CD14-positive monocyte (primary cell): ENCODE measurements at regions not wholly inside any gene's neighbourhood (a gene's known extent, or its start where the extent isn't known, plus 50 kb on each side); places are given as distances from the start of the nearest gene placed in this dataset.

Experiments used
- DNase-seq, 3 donors: peaks; one replicate each; pipeline ENCODE4 v3.0.0-alpha.2; 2011 to 2022
- H2AFZ ChIP-seq: 2 replicates; pipeline ENCODE4 v1.6.0; 2012; ENCODE audit warnings: mild to moderate bottlenecking, low read depth, low read length, inconsistent platforms; ENCODE audit not compliant: insufficient read depth, poor library complexity, severe bottlenecking
- H3K27ac ChIP-seq, 2 donors: 1 replicate in 1 of 2; 2 replicates in 1 of 2; pipeline ENCODE4 v1.5.1; 2012 to 2013; ENCODE audit warnings: low read length in 2 of 2, control low read depth in 1 of 2, inconsistent platforms in 1 of 2, low read depth in 1 of 2, mild to moderate bottlenecking in 1 of 2
- H3K27me3 ChIP-seq, 2 donors: one replicate each; pipeline versions ENCODE4 v1.6.0 to v1.6.1; 2011 to 2013; ENCODE audit warnings: low read length in 2 of 2; ENCODE audit not compliant: control insufficient read depth in 2 of 2, insufficient read depth in 2 of 2
- H3K36me3 ChIP-seq, 2 donors: replicated peaks in 1 of 2; 1 replicate in 1 of 2; 2 replicates in 1 of 2; pipeline versions ENCODE4 v1.5.1 to v1.6.1; 2012 to 2013; ENCODE audit warnings: low read length in 2 of 2, control low read depth in 1 of 2, inconsistent platforms in 1 of 2, mild to moderate bottlenecking in 1 of 2; ENCODE audit not compliant: insufficient read depth in 2 of 2, control insufficient read depth in 1 of 2
- H3K4me1 ChIP-seq, 2 donors: 1 replicate in 1 of 2; 2 replicates in 1 of 2; pipeline versions ENCODE4 v1.5.1 to v1.6.1; 2012 to 2013; ENCODE audit warnings: low read length in 2 of 2, control low read depth in 1 of 2, inconsistent platforms in 1 of 2, mild to moderate bottlenecking in 1 of 2, moderate library complexity in 1 of 2; ENCODE audit not compliant: insufficient read depth in 2 of 2, control insufficient read depth in 1 of 2
- H3K4me2 ChIP-seq: replicated peaks from 2 replicates; pipeline ENCODE3; 2012; ENCODE audit warnings: low read length, moderate library complexity, mild to moderate bottlenecking; ENCODE audit not compliant: poor library complexity, severe bottlenecking; ENCODE audit errors: extremely low read depth
- H3K4me3 ChIP-seq, 3 experiments: fragments of 200-600 bp in 1 of 3; sonication (generic) in 1 of 3; replicated peaks in 1 of 3; 1 replicate in 2 of 3; 2 replicates in 1 of 3; pipeline ENCODE4 v1.5.1; 2011 to 2013; ENCODE audit warnings: low read length in 3 of 3, mild to moderate bottlenecking in 3 of 3, control low read depth in 2 of 3, low read depth in 2 of 3, inconsistent platforms in 1 of 3, moderate library complexity in 1 of 3
- H3K79me2 ChIP-seq: 2 replicates; pipeline ENCODE4 v1.6.0; 2012; ENCODE audit warnings: mild to moderate bottlenecking, control low read depth, inconsistent platforms, low read length, moderate library complexity; ENCODE audit not compliant: insufficient read depth
- H3K9ac ChIP-seq: 2 replicates; pipeline ENCODE4 v1.6.0; 2017; ENCODE audit warnings: low read length, mild to moderate bottlenecking; ENCODE audit not compliant: insufficient read depth, poor library complexity, severe bottlenecking
- H3K9me3 ChIP-seq, 2 donors: replicated peaks in 1 of 2; 1 replicate in 1 of 2; 2 replicates in 1 of 2; pipeline versions ENCODE4 v1.5.1 to v1.6.1; 2012 to 2013; ENCODE audit warnings: low read length in 2 of 2, control low read depth in 1 of 2; ENCODE audit not compliant: control insufficient read depth in 1 of 2, insufficient read depth in 1 of 2
- H4K20me1 ChIP-seq: 2 replicates; pipeline ENCODE4 v1.6.0; 2012; ENCODE audit warnings: mild to moderate bottlenecking, low read length, control low read depth, moderate library complexity; ENCODE audit not compliant: insufficient read depth
- H3K27ac Mint-ChIP-seq, 7 donors: one replicate each; pipeline ENCODE4 v1.8.0; 2020; ENCODE audit warnings: mild to moderate bottlenecking in 7 of 7, mixed read lengths in 7 of 7, moderate library complexity in 6 of 7, inconsistent platforms in 2 of 7
- H3K27me3 Mint-ChIP-seq, 3 donors: one replicate each; pipeline ENCODE4 v1.8.0; 2021 to 2022; ENCODE audit warnings: low read depth in 3 of 3, mild to moderate bottlenecking in 3 of 3, mixed read lengths in 3 of 3, moderate library complexity in 3 of 3, inconsistent platforms in 1 of 3
- H3K36me3 Mint-ChIP-seq, 2 donors: one replicate each; pipeline ENCODE4 v1.8.0; 2020; ENCODE audit warnings: mixed read lengths in 2 of 2, inconsistent platforms in 1 of 2, mild to moderate bottlenecking in 1 of 2
- H3K4me1 Mint-ChIP-seq: one replicate; pipeline ENCODE4 v1.8.0; 2020; ENCODE audit warnings: mild to moderate bottlenecking, mixed read lengths
- H3K4me3 Mint-ChIP-seq, 2 donors: one replicate each; pipeline ENCODE4 v1.8.0; 2020; ENCODE audit warnings: mild to moderate bottlenecking in 2 of 2, mixed read lengths in 2 of 2, moderate library complexity in 1 of 2
- H3K9me3 Mint-ChIP-seq, 7 donors: one replicate each; pipeline ENCODE4 v1.8.0; 2020 to 2022; ENCODE audit warnings: mixed read lengths in 7 of 7, mild to moderate bottlenecking in 6 of 7, moderate library complexity in 6 of 7, inconsistent platforms in 2 of 7
- WGBS: methylation state at CpG from one replicate; pipeline ENCODE4 v1.1.5; 2013; ENCODE audit warnings: missing lambda C conversion rate; ENCODE audit not compliant: insufficient coverage; 5-methylcytosine and 5-hydroxymethylcytosine counted together
- intact Hi-C, 2 donors: fragments of 100-400 bp; cut with micrococcal nuclease; formaldehyde crosslinking; loops; one replicate each; pipeline versions ENCODE4 v1.15.0 to v1.15.1; 2023
- TF ChIP-seq, protein P1 (sequence below): fragments of 200-600 bp; IDR thresholded peaks from one replicate; pipeline ENCODE4 v1.8.0; 2022; ENCODE audit warnings: antibody characterized with exemption, mild to moderate bottlenecking

DNA sequence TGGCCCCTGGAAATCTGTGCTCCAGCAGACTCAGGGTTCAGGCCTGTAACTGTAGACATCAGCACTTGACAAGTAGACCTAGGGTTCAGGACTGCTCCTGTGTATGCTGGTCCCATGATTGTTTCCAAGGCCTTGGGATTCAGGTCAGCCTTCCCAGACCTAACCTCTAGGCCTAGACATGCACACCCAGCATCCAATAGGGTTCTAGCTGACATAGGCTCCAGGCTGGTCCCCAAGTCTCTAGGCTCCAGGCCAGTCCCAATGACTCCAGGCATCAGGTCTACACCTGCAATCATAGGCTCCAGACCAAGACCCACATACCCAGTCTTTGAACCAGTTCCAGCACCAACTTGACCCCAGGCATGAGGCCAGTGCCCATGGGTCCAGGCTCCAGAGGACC, 166.2 kb upstream of the GRIA4 start:
- no peak overlapping the region for H3K4me3 Mint-ChIP-seq
- TF ChIP-seq, protein P1, sequence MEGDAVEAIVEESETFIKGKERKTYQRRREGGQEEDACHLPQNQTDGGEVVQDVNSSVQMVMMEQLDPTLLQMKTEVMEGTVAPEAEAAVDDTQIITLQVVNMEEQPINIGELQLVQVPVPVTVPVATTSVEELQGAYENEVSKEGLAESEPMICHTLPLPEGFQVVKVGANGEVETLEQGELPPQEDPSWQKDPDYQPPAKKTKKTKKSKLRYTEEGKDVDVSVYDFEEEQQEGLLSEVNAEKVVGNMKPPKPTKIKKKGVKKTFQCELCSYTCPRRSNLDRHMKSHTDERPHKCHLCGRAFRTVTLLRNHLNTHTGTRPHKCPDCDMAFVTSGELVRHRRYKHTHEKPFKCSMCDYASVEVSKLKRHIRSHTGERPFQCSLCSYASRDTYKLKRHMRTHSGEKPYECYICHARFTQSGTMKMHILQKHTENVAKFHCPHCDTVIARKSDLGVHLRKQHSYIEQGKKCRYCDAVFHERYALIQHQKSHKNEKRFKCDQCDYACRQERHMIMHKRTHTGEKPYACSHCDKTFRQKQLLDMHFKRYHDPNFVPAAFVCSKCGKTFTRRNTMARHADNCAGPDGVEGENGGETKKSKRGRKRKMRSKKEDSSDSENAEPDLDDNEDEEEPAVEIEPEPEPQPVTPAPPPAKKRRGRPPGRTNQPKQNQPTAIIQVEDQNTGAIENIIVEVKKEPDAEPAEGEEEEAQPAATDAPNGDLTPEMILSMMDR: no peak
- H4K20me1 ChIP-seq: no peaks in the 10 kb centered on the region
- H3K27me3 Mint-ChIP-seq: no peaks in the 10 kb centered on the region
- no peak overlapping the region for H3K4me2 ChIP-seq
- H2AFZ ChIP-seq: no peak overlapping the region
- no peaks in the 10 kb centered on the region for H3K36me3 Mint-ChIP-seq
- peaks cover 11 to 16% of the 10 kb centered on the region in 2 donors for H3K9me3 ChIP-seq
- no peaks in the 10 kb centered on the region for H3K4me1 ChIP-seq
- peaks cover 7 to 16% (median 9%) of the 10 kb centered on the region in 7 donors for H3K9me3 Mint-ChIP-seq
- no peaks in the 10 kb centered on the region for H3K27me3 ChIP-seq
- intact Hi-C loops: no loop called here
- no peak for DNase-seq
- H3K27ac ChIP-seq: no peak overlapping the region
- no peaks in the 10 kb centered on the region for H3K36me3 ChIP-seq
- no peak overlapping the region for H3K4me3 ChIP-seq
- H3K27ac Mint-ChIP-seq: no peak overlapping the region
- no peaks in the 10 kb centered on the region for H3K79me2 ChIP-seq
- no peak overlapping the region for H3K9ac ChIP-seq
- H3K4me1 Mint-ChIP-seq: no peaks in the 10 kb centered on the region

DNA sequence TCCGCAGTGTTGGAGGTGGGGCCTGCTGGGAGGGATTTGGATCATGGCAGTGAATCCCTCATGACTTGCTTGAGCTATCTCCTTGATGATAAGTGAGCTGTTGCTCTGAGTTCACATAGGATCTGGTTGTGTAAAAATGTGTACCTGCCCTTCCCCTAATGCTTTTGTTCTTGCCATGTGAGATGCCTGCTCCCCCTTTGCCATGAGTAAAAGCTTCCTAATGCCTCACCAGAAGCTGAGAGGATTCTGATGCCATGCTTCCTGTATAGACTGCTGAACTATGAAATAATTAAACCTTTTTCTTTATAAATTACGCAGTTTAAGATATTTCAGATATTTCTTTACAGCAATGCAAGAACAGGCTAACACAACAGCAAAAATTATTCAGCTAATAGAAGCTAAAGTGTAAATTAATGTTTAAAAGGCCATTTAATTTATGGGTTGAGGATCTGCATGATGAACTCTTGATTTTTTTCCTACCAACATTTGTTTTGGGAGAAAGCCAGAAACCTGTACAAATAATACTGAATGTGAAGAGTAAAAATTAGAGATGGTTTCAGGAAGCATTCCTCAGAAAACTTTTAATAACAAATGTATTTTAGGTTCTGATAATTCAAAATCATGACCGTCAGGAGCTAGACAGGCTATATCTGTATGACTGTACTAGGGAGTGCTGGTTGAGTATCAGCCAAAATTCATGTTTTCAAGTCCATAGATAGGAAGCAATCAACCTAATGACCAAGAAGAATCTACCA, 177.5 kb upstream of the GRIA4 start:
- Mint-ChIP-seq H3K4me3 (no peak overlapping the region), H3K9me3 (peaks cover 0 to 6% (median 3%) of the 10 kb centered on the region in 7 donors), H3K4me1 (no peaks in the 10 kb centered on the region)

More for the DNA sequence above, 177.5 kb upstream of the GRIA4 start:
- no peak for DNase-seq
- Histone ChIP-seq H3K9me3 (no peaks in the 10 kb centered on the region), H3K36me3 (no peaks in the 10 kb centered on the region), H3K4me3 (no peak overlapping the region), H3K4me2 (no peak overlapping the region), H3K4me1 (no peaks in the 10 kb centered on the region), H4K20me1 (no peaks in the 10 kb centered on the region), H3K27me3 (no peaks in the 10 kb centered on the region), H3K27ac (no peak overlapping the region), H3K9ac (no peak overlapping the region), H2AFZ (no peak overlapping the region), H3K79me2 (no peaks in the 10 kb centered on the region)
- Mint-ChIP-seq H3K27me3 (no peaks in the 10 kb centered on the region), H3K36me3 (no peaks in the 10 kb centered on the region), H3K27ac (no peak overlapping the region)
- intact Hi-C loops: no loop called here
- WGBS: no CpG with 5 or more reads among the region's 3 CpGs
- TF ChIP-seq, protein P1: no peak
